Esophagus muscularis mucosa (tissue), 4 donors: ENCODE measurements at regions not wholly inside any gene's neighbourhood (a gene's known extent, or its start where the extent isn't known, plus 50 kb on each side); places are given as distances from the start of the nearest gene placed in this dataset.

ENCODE experiments used
- DNase-seq: peaks from one replicate; pipeline ENCODE4 v3.0.0-alpha.2; 2017; ENCODE audit errors: extremely low spot score
- H3K27ac ChIP-seq, 4 donors: fragments of 200-600 bp; sonication (generic); replicated peaks in 1 of 4; 1 replicate in 3 of 4; 2 replicates in 1 of 4; pipeline ENCODE4 v1.5.1; 2016 to 2019; ENCODE audit warnings: mild to moderate bottlenecking in 1 of 4
- H3K27me3 ChIP-seq, 4 donors: fragments of 200-600 bp; sonication (generic); one replicate each; pipeline versions ENCODE4 v1.5.1 to v1.6.0; 2016 to 2019
- H3K36me3 ChIP-seq, 4 donors: fragments of 200-600 bp; sonication (generic); one replicate each; pipeline ENCODE4 v1.5.1; 2016 to 2019
- H3K4me1 ChIP-seq, 4 donors: fragments of 200-600 bp; sonication (generic); one replicate each; pipeline ENCODE4 v1.5.1; 2016 to 2019
- H3K4me3 ChIP-seq, 4 donors: fragments of 200-600 bp; sonication (generic); 1 replicate in 2 of 4; 2 replicates in 2 of 4; pipeline ENCODE4 v1.5.1; 2016 to 2019; ENCODE audit warnings: mild to moderate bottlenecking in 4 of 4, moderate library complexity in 1 of 4
- H3K9me3 ChIP-seq, 4 donors: fragments of 200-600 bp; sonication (generic); 1 replicate in 3 of 4; 2 replicates in 1 of 4; pipeline ENCODE4 v1.5.1; 2016 to 2019
- CTCF ChIP-seq, 3 experiments: fragments of 200-600 bp in 2 of 3; fragments of 450-650 bp in 1 of 3; sonication (generic) in 2 of 3; IDR thresholded peaks; one replicate each; pipeline ENCODE4 v1.5.1; 2017 to 2019; ENCODE audit warnings: antibody characterized with exemption in 3 of 3, mild to moderate bottlenecking in 2 of 3, moderate library complexity in 1 of 3
- EP300 ChIP-seq: sonication (generic); formaldehyde crosslinking; IDR thresholded peaks from one replicate; pipeline ENCODE4 v1.6.1; 2017; ENCODE audit warnings: antibody characterized with exemption
- POLR2A ChIP-seq: fragments of 450-650 bp; IDR thresholded peaks from one replicate; pipeline ENCODE4 v1.6.1; 2017; ENCODE audit warnings: antibody characterized with exemption, moderate library complexity, mild to moderate bottlenecking, low read depth
- POLR2AphosphoS5 ChIP-seq, 2 donors: sonication (generic); formaldehyde crosslinking; IDR thresholded peaks; one replicate each; pipeline ENCODE4 v1.6.1; 2017; ENCODE audit warnings: antibody characterized with exemption in 2 of 2
- WGBS: methylation state at CpG from one replicate; pipeline ENCODE4 v1.1.5; 2018; 5-methylcytosine and 5-hydroxymethylcytosine counted together
- intact Hi-C: fragments of 100-400 bp; cut with DNase I; formaldehyde crosslinking; loops from one replicate; pipeline ENCODE4 v1.15.1; 2023

- H3K27ac ChIP-seq: no peak overlapping the region
- no peak overlapping the region for H3K4me3 ChIP-seq
- H3K27me3 ChIP-seq: no peaks in the 10 kb centered on the region
- TF ChIP-seq EP300 (no peak), CTCF (IDR thresholded peaks at IDR 0.05) (no peak), POLR2A (no peak), POLR2AphosphoS5 (IDR thresholded peaks at IDR 0.05) (no peak)
- H3K4me1 ChIP-seq: no peaks in the 10 kb centered on the region
- no peak for DNase-seq
- H3K9me3 ChIP-seq: no peaks in the 10 kb centered on the region
- WGBS: no CpG with 5 or more reads among the region's 2 CpGs
- intact Hi-C loops: no loop called here
- H3K36me3 ChIP-seq: no peaks in the 10 kb centered on the region
Measured at GRCh38 chrY:8495243-8495642, 842.0 kb upstream of the TSPY4 start.

- no peak overlapping the region for H3K4me3 ChIP-seq
- H3K36me3 ChIP-seq: no peaks in the 10 kb centered on the region
- WGBS: no CpG with 5 or more reads among the region's 3 CpGs
- H3K27ac ChIP-seq: no peak overlapping the region
- no peaks in the 10 kb centered on the region for H3K27me3 ChIP-seq
- H3K4me1 ChIP-seq: no peaks in the 10 kb centered on the region
- TF ChIP-seq EP300 (no peak), CTCF (IDR thresholded peaks at IDR 0.05) (no peak), POLR2AphosphoS5 (IDR thresholded peaks at IDR 0.05) (no peak), POLR2A (no peak)
- intact Hi-C loops: no loop called here
- DNase-seq: no peak
- H3K9me3 ChIP-seq: no peaks in the 10 kb centered on the region
Measured at GRCh38 chrY:8500888-8501287, 836.4 kb upstream of the TSPY4 start.

GRCh38 chrY:8533468-8533867 is 803.8 kb upstream of the TSPY4 start:
- Histone ChIP-seq H3K9me3 (no peaks in the 10 kb centered on the region), H3K27me3 (no peaks in the 10 kb centered on the region), H3K4me1 (no peaks in the 10 kb centered on the region), H3K27ac (no peak overlapping the region), H3K36me3 (no peaks in the 10 kb centered on the region), H3K4me3 (no peak overlapping the region)
- intact Hi-C loops: no loop called here
- WGBS: no CpG with 5 or more reads among the region's 1 CpG
- TF ChIP-seq POLR2AphosphoS5 (IDR thresholded peaks at IDR 0.05) (no peak), POLR2A (no peak)
- DNase-seq: no peak

GRCh38 chrY:8535704-8536103 is 801.6 kb upstream of the TSPY4 start:
- no peak overlapping the region for H3K4me3 ChIP-seq
- no CpG with 5 or more reads among the region's 6 CpGs for WGBS
- intact Hi-C loops: no loop called here
- no peaks in the 10 kb centered on the region for H3K36me3 ChIP-seq
- no peaks in the 10 kb centered on the region for H3K4me1 ChIP-seq
- H3K9me3 ChIP-seq: no peaks in the 10 kb centered on the region
- no peaks in the 10 kb centered on the region for H3K27me3 ChIP-seq
- no peak for TF ChIP-seq POLR2A
- TF ChIP-seq CTCF (IDR thresholded peaks at IDR 0.05): no peak
- TF ChIP-seq EP300: no peak
- TF ChIP-seq POLR2AphosphoS5 (IDR thresholded peaks at IDR 0.05): no peak
- H3K27ac ChIP-seq: no peak overlapping the region
- DNase-seq: no peak

GRCh38 chrY:8536277-8536676 is 801.0 kb upstream of the TSPY4 start:
- H3K27ac ChIP-seq: no peak overlapping the region
- no peaks in the 10 kb centered on the region for H3K4me1 ChIP-seq
- H3K27me3 ChIP-seq: no peaks in the 10 kb centered on the region
- WGBS: no CpG with 5 or more reads among the region's 2 CpGs
- DNase-seq: no peak
- TF ChIP-seq CTCF (IDR thresholded peaks at IDR 0.05) (no peak), POLR2A (no peak), POLR2AphosphoS5 (IDR thresholded peaks at IDR 0.05) (no peak), EP300 (no peak)
- no peaks in the 10 kb centered on the region for H3K9me3 ChIP-seq
- H3K36me3 ChIP-seq: no peaks in the 10 kb centered on the region
- intact Hi-C loops: no loop called here
- H3K4me3 ChIP-seq: no peak overlapping the region
